ENCODE measurements at regions not wholly inside any gene's neighbourhood (a gene's known extent, or its start where the extent isn't known, plus 50 kb on each side); places are given as distances from the start of the nearest gene placed in this dataset.

- TF ChIP-seq POLR2A (IDR thresholded peaks at IDR 0.05) (no peak), CTCF (IDR thresholded peaks at IDR 0.05) (no peak)
Measured at GRCh38 chr9:134980991-134981390, 63.3 kb upstream of the FCN1 start.
